ENCODE measurements at regions not wholly inside any gene's neighbourhood (a gene's known extent, or its start where the extent isn't known, plus 50 kb on each side); places are given as distances from the start of the nearest gene placed in this dataset.

DNA sequence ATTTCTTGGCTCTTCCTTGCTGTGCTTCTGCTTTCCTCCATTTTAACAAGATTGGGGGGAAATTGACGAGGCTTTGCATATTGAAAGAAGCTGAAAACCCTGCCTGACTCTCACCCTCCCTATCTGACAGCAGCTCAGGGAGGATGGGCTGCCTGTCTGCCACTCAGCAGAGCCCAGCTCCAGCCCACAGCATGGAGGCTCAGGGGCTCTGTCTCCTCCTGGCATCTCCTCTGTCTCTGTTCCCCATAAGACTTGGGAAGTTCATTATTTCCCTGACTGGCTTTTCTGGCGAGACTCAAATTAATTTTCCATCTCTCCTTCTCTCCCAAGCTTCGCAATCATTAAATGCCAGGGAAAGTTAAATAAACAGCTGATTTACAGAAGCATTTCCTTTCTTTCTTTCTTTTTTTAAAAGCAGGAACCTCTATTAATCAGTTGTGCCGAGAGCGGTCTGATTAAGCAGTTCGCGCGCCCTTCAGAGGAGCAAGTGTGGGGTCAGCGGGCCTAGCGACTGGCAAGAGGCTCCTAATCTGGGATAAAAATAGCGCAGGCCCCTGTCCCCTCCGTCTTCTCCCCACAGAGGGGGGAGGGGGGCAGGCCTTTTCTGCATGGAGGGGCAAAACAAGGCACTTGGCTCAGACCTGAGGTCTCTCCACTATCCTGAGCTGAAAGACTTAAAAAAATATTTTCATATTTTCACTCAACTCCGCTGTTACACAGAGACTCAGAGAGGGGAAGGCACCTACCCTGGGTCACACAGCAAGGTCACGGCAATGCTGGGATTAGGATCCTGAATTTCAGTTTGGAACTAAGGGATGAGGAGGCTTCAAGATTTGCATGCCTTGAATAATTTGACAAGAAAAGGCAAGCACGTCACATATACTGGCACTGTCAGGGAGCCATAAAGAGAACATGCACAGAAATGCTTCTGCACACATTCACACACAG, 170.4 kb downstream of the ACTL8 start (continued):
- TF ChIP-seq, protein P1, sequence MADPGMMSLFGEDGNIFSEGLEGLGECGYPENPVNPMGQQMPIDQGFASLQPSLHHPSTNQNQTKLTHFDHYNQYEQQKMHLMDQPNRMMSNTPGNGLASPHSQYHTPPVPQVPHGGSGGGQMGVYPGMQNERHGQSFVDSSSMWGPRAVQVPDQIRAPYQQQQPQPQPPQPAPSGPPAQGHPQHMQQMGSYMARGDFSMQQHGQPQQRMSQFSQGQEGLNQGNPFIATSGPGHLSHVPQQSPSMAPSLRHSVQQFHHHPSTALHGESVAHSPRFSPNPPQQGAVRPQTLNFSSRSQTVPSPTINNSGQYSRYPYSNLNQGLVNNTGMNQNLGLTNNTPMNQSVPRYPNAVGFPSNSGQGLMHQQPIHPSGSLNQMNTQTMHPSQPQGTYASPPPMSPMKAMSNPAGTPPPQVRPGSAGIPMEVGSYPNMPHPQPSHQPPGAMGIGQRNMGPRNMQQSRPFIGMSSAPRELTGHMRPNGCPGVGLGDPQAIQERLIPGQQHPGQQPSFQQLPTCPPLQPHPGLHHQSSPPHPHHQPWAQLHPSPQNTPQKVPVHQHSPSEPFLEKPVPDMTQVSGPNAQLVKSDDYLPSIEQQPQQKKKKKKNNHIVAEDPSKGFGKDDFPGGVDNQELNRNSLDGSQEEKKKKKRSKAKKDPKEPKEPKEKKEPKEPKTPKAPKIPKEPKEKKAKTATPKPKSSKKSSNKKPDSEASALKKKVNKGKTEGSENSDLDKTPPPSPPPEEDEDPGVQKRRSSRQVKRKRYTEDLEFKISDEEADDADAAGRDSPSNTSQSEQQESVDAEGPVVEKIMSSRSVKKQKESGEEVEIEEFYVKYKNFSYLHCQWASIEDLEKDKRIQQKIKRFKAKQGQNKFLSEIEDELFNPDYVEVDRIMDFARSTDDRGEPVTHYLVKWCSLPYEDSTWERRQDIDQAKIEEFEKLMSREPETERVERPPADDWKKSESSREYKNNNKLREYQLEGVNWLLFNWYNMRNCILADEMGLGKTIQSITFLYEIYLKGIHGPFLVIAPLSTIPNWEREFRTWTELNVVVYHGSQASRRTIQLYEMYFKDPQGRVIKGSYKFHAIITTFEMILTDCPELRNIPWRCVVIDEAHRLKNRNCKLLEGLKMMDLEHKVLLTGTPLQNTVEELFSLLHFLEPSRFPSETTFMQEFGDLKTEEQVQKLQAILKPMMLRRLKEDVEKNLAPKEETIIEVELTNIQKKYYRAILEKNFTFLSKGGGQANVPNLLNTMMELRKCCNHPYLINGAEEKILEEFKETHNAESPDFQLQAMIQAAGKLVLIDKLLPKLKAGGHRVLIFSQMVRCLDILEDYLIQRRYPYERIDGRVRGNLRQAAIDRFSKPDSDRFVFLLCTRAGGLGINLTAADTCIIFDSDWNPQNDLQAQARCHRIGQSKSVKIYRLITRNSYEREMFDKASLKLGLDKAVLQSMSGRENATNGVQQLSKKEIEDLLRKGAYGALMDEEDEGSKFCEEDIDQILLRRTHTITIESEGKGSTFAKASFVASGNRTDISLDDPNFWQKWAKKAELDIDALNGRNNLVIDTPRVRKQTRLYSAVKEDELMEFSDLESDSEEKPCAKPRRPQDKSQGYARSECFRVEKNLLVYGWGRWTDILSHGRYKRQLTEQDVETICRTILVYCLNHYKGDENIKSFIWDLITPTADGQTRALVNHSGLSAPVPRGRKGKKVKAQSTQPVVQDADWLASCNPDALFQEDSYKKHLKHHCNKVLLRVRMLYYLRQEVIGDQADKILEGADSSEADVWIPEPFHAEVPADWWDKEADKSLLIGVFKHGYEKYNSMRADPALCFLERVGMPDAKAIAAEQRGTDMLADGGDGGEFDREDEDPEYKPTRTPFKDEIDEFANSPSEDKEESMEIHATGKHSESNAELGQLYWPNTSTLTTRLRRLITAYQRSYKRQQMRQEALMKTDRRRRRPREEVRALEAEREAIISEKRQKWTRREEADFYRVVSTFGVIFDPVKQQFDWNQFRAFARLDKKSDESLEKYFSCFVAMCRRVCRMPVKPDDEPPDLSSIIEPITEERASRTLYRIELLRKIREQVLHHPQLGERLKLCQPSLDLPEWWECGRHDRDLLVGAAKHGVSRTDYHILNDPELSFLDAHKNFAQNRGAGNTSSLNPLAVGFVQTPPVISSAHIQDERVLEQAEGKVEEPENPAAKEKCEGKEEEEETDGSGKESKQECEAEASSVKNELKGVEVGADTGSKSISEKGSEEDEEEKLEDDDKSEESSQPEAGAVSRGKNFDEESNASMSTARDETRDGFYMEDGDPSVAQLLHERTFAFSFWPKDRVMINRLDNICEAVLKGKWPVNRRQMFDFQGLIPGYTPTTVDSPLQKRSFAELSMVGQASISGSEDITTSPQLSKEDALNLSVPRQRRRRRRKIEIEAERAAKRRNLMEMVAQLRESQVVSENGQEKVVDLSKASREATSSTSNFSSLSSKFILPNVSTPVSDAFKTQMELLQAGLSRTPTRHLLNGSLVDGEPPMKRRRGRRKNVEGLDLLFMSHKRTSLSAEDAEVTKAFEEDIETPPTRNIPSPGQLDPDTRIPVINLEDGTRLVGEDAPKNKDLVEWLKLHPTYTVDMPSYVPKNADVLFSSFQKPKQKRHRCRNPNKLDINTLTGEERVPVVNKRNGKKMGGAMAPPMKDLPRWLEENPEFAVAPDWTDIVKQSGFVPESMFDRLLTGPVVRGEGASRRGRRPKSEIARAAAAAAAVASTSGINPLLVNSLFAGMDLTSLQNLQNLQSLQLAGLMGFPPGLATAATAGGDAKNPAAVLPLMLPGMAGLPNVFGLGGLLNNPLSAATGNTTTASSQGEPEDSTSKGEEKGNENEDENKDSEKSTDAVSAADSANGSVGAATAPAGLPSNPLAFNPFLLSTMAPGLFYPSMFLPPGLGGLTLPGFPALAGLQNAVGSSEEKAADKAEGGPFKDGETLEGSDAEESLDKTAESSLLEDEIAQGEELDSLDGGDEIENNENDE (IDR thresholded peaks at IDR 0.05; ENCODE audit: insufficient replicate concordance, low read length): no peak
- no peak for TF ChIP-seq JUND (IDR thresholded peaks at IDR 0.05; ENCODE audit: low read length)
- TF ChIP-seq, protein P2, sequence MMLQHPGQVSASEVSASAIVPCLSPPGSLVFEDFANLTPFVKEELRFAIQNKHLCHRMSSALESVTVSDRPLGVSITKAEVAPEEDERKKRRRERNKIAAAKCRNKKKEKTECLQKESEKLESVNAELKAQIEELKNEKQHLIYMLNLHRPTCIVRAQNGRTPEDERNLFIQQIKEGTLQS (IDR thresholded peaks at IDR 0.05; ENCODE audit: insufficient read depth, low read depth, low read length): no peak
